Globus pallidus (tissue), 1 donor: ENCODE measurements at regions not wholly inside any gene's neighbourhood (a gene's known extent, or its start where the extent isn't known, plus 50 kb on each side); places are given as distances from the start of the nearest gene placed in this dataset.

Source experiments
- DNase-seq: peaks from one replicate; pipeline ENCODE4 v3.0.0-alpha.2; 2015; ENCODE audit warnings: low spot score

DNA sequence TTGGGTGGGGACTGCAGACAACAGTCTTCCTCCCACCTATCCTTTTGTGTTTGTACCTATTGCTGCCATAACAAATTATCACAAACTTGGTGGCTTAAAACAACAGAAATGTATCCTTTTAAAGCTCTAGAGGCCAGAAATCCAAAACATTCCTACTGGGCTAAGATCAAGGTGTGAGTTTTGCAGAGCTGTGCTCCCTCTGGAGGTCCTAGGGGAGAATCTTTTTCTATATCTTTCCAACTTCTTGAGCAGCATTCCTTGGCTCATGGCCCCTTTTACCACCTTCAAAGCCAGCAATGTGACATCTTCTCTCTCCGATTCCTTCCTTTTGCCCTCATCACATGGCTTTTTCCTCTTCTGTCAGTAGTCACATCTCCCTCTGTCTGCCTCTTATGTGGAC is 190.6 kb downstream of the TTC8 start:
- DNase-seq, result no peak

DNA sequence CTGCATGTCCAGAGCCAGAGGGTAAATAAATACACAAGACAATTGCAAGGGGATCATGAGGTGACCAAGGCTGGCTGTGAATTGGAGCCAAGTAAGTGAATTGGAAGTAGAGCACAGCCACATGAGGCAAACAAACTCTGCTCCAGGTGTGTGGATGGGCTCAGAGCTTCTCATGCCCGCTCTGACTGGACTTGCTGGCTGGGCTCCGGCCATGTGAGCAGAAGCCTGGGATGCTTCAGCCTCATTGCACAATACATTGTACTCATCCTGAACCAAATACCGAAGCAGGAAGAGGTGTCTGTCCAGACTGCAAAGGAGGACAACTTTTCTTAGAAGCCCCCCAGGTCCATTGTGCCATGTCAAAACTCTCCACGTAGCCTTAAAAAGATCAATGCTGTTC is 193.0 kb downstream of the TTC8 start:
- DNase-seq, result no peak

DNA sequence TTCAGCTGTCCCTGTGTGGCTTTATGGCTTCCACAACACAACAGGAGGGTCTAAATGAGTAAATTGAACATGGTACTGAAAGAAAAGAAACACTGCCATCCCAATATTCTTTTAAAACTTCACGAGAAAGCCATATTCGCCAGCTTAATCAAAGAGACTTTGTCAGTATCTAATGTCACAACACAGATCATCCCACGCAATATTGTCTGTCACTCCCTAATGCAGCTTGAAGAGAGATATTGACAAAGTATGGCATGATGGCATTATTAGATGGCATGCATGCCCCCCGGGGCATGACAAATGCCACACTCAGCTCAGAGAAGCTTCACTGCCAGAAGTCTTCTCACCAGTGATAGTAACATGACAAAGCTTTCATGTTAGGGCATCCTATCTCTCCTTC is 197.8 kb downstream of the TTC8 start:
- no peak for DNase-seq

DNA sequence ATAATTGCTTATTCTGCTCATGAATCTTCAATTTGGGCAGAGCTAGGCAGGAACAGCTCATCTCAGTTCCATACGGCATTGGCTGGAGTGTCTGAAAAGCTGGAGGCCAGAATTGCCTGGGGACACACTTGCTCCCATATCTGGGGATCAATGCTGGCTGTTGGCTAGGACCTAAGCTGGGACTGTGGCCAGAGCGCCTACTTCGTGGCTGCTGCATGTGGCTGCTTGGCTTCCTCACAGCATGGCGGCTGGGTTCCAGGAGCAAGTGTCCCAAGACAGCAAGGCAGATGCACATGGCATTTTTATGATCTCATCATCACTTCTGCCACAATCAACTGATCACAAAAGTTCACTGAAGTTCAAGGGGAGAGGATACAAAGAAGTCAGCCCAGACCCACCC is 200.2 kb downstream of the TTC8 start:
- DNase-seq, result no peak

DNA sequence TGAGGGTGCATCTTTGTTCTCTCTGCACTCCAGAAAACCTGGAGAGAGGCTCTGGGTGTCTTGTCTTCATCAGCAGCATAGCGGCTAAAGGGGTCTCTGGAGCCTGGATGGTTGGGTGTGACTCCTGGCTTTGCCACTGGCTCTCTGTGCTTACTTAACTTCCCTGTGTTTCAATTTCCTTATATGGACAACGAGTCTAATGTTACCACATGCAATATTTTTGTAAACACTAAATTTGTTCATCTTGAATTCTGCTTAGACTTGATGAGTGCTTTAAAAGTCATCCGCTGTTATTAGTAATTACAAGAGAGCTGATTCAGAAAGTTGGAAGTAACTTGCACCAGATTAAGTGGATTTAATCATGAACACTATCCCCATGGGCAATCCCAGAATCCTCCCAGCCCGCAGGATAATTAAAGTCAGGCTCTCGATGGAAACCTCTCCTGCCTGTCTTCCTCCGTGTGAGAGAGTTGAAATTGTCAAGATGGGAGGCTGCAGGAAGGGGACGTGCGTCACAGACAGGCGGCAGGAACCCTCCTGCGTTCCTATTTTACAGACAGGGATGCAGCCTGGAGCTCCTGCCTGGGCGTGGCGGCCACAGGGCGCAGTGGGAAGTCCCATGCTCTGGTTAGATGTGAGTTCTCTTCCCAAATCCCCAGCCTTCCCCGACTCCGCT is 201.2 kb downstream of the TTC8 start:
- no peak for DNase-seq

DNA sequence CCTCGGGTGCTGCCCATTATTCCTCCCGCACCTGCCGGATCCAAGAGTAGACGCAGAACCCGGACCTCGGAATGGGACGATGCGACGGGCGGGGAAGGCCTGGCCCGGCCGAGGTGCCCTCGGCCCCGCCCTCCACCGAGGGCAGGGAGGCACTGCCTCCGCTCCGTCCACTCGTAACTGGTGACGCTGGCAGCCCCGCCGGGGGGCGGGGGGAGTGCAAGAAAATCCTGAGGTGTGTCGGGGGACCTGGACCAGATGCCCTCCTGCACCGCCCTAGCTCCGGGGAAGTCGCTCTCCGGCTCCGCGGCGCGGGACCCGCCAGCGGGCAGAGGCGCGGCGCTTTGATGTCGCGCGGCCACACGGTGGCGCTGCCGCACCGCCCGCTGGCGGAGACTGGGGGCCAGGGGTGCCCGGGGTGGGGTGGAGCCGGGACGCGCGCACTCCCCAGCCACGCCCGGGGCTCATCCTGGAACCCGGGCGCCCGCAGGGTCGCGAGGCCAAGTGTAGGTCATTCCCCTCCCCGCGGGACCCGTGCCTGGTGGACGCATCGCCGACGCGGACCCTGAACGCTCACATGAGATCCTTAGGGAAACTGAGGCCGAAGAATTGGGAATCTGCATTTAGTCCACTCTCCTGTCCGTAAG is 202.8 kb downstream of the TTC8 start:
- DNase-seq, result peak; percentile 29

DNA sequence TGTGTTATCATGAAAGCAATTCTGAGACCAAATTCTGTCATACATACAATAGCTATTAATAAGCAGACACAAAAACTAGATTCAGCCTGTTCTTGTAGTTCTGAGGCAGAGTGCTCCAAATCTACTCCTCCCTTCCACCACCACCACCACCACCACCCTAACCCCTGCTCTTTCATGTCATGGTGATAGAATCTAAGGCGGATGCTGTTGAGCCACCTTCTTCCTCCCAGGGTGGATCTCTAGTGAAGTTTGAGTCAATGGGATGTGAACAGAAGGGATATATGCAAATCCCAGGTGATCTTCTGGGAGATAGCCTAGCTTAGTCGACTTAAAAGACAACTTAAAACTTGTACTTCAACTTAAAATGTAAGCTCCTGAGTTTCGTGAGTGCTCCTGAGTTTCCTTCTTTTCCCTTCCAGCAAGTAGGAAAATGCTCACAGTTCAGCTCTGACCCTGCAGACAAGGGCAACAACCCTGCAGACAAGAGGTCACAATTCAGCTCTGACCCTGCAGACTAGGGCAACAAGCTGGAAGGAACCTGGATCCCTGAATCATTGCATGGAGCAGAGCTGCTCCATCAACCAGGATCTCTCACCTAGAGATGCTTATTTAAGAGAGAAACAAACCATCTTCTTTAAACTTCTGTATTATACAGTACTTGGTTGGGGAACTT is 204.1 kb downstream of the TTC8 start:
- no peak for DNase-seq

DNA sequence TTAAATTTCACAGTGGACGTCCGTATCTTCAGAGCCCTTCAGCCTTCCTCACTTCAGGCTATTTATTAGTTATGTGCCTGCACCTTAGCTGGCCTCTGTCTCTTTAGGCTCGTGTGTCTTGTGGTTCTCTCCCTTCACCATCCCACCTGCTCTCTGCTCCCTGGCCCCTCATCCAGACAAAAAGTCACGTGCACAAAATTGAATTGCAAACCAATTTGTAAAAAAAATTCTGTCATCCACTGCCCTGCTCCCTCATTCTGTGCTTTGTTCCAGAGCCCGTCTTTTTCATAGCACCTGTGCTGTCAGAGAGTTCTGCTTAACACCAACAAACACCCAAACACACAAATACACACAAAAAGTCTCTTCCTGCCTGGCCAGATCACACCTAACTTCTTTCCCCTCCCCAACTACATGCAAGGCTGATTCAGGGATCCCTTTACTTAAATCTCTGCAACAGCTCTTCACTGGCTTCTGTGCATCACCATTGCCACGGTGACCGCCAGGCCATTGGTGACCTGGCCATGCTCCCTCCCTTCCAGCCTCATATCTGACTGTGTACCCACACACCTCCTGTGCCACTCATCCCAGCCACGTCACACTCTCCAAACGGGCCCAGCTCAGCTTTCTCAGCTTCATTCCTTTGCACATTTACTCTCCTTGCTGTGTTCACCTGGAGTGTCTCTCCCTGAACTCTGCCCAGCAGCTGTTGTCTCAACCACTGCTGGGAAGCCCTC is 205.7 kb downstream of the TTC8 start:
- no peak for DNase-seq

DNA sequence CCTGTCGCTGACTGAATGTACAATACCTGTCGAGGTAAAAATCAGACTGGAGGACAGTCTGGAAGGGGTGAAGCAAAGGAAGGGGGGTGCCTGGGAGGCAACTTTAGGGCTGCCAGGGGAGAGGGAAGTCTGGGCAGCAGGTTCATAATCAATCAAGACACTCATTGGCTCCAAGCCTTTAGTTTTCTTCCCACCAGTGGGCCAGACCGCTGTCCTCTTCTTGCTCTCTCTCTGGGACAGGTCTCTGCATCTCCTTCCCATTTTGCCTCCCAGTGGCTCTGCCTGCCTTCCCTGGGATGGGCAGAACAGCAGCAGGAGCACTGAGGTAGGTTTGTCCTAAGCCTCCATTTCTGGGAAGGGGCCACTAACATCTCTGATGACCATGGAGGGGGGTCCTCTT is 206.5 kb downstream of the TTC8 start:
- no peak for DNase-seq

DNA sequence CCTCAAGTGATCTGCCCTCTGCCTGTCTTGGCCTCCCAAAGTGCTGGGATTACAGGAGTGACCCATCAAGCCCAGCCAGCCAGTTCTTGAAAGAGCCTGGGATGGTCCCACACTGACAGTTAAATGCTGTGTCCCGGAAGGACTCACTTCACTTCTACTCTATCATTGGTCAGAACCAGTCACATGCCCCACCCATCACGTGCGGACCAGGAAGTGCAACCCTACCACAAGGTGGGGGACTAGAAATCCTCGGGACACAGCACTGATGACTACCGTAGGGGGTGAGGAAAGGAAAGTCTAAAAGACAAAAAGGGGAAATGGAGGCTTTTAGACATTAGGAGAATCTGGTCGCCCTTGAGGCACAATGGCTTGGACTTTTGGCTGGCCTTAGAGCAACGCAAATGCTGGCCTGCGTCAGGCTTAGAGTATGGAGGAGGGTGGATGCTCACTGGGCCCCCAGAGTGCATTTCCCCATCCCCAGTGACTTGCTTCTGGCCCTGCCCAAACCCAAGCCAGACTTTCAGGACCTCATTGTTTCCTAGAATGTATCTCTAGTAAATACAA is 207.7 kb downstream of the TTC8 start:
- DNase-seq, result no peak

DNA sequence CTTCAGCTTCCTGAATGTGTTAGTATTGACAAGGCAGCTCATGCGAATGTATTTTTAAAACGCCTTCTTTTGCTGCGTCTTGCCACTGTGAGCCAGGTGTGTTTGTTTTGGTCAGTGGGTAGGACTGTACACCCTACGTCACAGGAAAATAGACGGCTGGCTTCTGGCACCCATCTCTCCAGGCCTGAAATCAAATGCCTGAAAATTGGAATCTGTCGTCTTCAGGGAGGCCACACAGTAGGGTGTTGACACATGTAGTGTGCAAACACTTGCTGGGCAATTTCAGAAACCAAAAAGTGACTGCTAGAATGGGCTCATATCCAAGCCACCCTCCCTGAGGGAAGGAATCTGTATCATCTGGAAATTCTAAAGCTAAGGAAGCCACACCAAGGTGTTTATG is 209.3 kb downstream of the TTC8 start:
- DNase-seq, result no peak

DNA sequence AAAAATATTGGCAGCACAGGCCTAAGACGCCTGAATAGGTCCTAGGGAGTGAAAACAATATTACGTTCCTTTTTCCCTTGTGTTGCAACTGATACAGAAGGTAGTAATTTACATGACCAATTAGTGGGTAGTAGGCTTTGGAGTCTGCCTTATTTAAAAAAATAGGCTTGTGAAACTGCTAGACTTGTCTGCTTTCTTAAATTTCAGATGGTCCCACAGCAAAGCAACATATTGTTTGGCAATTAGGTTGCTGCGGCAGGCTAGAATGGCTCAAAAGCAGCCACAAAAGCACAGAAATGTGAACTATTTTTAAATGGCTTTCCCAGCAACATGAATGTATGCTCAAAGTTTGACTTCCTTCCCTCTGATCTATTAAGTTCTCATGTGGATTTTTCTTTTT is 211.9 kb downstream of the TTC8 start:
- no peak for DNase-seq

DNA sequence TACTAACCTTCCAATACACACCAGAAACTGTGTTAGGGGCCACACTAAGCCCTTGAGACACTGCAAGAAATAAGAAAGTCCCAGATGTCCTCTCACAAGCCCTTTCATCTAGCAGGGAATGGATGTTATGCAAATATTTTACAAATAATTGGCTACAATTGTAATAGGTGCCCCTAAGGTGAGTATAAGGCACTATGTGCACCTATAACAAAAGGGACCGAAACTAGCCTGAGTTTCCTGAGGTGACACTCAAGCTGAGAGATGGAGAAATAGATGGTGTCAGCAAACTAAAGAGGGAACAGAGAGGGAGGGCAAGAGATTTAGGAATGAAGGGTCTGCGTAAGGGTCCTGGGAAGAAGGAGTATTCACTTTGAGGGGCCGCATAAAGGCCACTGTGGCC is 212.6 kb downstream of the TTC8 start:
- no peak for DNase-seq

DNA sequence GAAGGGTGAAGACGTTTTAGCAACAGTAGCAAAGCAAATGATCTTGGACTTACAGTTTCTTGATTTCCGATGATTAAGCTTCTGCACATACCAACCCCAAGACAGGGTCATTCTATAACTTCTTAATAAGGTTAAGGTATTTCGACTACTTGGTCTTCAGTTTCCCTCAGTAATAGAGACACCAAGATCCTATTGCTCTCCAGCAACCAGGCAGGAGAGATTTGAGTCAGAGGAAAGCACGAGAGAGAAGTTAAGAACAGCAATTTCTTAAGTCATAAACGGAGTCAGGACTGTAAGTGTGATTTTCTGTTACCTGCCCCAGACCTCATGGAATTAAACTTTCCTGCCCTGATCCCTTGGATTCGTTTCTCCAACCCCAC is 215.6 kb downstream of the TTC8 start:
- peak; percentile 10 for DNase-seq

DNA sequence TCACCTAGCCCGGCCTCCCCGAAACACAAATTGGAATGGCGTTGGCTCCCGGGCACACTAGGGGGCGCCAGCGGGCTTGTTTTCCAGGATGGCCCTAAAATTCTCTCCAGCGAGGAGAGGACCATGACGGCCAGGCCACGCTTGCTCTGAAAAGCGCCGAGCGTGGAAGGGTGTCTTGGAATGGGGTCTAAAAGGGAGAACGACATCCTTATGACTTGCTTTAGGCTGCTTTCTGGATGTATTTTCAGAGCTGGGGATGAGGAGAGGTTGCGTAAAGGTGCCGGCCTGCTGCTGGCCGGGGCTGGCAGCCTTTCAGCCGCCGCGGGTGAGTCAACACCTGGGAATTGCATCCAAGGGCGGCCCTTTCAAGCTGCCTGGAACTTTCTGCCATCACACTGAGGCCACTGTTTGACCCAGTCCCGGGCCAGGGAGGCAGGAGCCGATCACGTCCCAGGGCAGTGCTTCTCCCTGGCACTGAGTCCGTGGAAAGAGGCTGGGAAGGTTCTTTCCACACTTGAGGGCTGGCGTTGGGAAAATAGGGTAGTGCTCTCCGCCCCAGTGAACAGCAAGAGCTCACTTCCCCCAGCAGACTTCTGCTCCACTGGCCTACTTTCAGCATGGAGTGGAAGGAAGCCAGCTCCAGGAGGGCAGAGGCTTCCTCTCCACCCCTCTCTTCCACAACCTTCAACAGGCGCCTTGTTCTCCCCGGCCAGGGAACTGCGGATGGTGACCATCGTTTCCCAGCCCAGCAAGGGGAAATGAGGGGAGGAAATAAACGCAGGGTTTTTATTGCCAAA is 216.2 kb downstream of the TTC8 start:
- DNase-seq, result peak; percentile 81

DNA sequence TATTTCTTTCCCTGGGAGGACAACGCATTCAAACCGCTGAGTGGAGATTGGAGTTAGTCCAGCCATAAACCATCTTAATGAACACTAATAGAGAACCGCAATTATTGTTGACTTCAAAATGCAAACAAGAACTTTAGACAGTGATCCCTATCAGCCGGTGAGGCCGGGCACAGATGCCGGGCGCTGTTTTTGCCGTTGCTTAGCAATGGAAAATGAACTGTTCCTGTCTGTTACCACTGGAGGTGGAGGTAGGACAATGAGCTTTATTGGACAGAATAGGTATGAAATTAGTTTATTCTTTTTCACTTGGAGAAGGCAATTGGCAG is 216.8 kb downstream of the TTC8 start:
- no peak for DNase-seq

DNA sequence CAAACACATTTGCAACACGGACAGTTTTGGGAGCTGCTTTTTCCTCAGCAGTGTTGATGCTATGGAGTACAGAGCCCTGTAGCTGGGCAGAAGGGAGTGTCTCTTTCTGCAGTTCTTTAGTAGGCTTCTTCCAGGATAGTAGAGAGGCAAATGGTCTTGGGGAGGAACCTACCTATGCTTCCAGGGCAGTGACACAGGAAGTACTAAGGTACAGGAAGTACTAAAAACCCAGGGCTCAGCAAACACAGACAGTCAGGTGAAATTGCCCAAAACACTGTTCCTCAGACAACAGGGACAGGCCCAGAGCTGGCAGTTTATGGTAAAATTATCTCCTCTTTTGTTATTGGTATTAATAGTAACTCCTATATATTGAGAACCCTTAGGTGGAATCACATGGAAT is 217.6 kb downstream of the TTC8 start:
- DNase-seq, result no peak

DNA sequence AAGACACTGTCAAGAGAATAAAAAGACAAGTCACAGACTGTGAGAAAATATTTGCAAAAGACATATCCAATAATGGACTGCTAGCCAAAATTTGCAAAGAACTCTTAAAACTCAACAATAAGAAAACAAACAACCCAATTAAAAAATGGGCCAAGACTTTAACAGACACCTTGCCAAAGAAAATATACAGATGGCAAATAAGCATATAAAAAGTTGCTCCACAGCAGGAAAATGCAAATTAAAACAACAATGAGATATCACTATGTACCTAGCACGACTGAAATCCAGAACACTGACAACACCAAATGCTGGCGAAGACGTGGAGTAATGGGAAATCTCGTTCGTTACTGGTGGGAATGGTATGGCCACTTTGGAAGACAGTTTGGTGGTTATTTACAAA is 228.9 kb downstream of the TTC8 start:
- no peak for DNase-seq

DNA sequence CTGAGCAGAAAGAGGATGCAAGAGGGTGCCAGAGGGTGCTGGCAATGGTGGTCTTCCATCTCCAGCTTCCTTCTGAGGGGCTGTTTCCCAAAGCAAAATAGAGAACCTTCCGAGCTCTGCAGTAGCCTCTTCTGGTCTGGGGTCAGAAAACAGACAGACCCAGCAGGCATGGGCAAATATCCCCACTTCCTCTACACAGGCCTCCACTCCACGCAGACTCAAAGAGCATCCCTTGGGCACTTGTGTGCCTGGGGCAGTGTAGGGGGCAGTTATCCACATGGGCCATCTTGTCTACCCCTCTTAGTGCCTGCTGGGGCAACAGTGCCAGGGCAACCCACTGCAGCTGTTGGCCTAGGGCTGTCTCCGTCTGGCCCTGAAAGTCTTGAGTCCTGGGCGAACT is 231.9 kb downstream of the TTC8 start:
- no peak for DNase-seq

DNA sequence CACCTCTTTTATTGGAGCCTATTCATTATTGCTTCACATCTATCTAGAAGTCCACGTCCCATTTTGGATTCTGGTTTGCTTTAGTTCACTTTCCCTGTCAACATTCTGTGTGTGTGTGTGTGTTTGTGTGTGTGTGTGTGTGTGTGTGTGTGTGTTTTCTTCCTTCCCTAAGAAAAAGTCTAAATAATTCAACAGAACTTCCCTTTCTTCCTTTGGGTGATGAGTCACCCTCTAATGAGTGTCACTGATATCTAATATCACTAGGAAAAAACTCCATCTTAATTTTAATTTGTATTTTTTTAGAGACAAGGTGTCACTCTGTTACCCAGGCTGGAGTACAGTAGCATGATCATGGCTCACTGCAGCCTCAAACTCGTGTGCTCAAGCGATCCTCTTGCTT is 234.2 kb downstream of the TTC8 start:
- no peak for DNase-seq

DNA sequence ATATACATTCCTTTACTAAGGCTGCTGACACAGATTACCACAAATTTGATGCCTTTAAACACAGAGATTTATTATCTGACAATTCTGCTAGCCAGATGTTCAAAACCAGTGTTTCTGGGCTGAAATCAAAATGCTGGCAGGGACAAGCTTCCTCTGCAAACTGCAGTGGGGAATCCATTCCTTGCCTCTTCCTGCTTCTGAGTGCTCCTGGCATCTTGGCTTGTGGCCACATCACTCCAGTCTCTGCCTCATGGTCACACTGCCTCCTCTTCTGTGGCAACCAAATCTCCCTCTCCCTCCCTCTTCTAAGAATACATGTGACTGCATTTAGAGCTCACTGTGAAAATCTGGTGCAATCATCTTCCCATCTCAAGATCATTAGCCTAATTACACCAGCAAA is 235.7 kb downstream of the TTC8 start:
- no peak for DNase-seq

DNA sequence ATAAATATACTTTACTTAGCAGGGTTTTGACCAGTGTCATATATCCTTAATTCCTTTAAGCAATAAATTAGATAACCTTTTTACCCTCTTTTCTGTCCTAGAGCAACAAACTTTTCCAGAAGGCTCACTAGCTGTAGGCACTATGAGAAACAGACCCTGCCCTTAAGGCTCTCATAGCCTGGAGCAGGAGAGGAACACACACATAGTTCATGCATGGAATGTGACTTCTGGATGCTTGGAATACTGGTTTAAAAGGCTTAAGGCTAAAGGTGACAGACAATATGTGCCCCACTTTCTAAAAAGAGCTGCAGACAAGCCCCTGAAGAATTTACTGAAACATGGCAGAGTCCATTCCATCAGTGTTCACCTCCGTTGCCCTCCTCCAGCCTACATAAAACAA is 237.2 kb downstream of the TTC8 start:
- DNase-seq, result no peak
